Trophoblast cell (in vitro differentiated cells and primary cell): ENCODE measurements at regions not wholly inside any gene's neighbourhood (a gene's known extent, or its start where the extent isn't known, plus 50 kb on each side); places are given as distances from the start of the nearest gene placed in this dataset.
"Not testable (repeated sequence)": the region's sequence is repeated elsewhere in the genome, so short reads cannot be mapped to it uniquely, and the experiment has no call there.

Experiments used
- DNase-seq, 2 donors: peaks; one replicate each; pipeline ENCODE4 v3.0.0-alpha.2; 2016
- H2AFZ ChIP-seq: 2 replicates; pipeline ENCODE4 v1.6.1; 2013; ENCODE audit warnings: low read length, moderate library complexity, mild to moderate bottlenecking; ENCODE audit not compliant: insufficient read depth, poor library complexity
- H2AK5ac ChIP-seq: 2 replicates; pipeline ENCODE4 v1.6.1; 2013; ENCODE audit warnings: mild to moderate bottlenecking, low read length
- H2BK120ac ChIP-seq: 2 replicates; pipeline ENCODE4 v1.6.1; 2013; ENCODE audit warnings: low read length, mild to moderate bottlenecking, moderate library complexity; ENCODE audit not compliant: insufficient read depth, poor library complexity
- H2BK12ac ChIP-seq: 2 replicates; pipeline ENCODE4 v1.6.1; 2013; ENCODE audit warnings: mild to moderate bottlenecking, low read length, moderate library complexity
- H2BK5ac ChIP-seq: 2 replicates; pipeline ENCODE4 v1.6.1; 2013; ENCODE audit warnings: low read length, low read depth, moderate library complexity, mild to moderate bottlenecking; ENCODE audit not compliant: poor library complexity
- H3K14ac ChIP-seq: 2 replicates; pipeline ENCODE4 v1.6.1; 2013; ENCODE audit warnings: mild to moderate bottlenecking, low read length
- H3K18ac ChIP-seq: 2 replicates; pipeline ENCODE4 v1.6.1; 2013; ENCODE audit warnings: mild to moderate bottlenecking, low read length
- H3K23ac ChIP-seq: 2 replicates; pipeline ENCODE4 v1.6.1; 2013; ENCODE audit warnings: low read length
- H3K27ac ChIP-seq: 2 replicates; pipeline ENCODE4 v1.5.1; 2013; ENCODE audit warnings: low read depth, mild to moderate bottlenecking, inconsistent platforms, low read length, moderate library complexity
- H3K27me3 ChIP-seq: 2 replicates; pipeline ENCODE4 v1.6.1; 2013; ENCODE audit warnings: inconsistent platforms, mild to moderate bottlenecking, low read length, moderate library complexity; ENCODE audit not compliant: insufficient read depth
- H3K36me3 ChIP-seq, 2 experiments: 1 replicate in 1 of 2; 2 replicates in 1 of 2; pipeline ENCODE4 v1.6.1; 2013; ENCODE audit warnings: low read length in 2 of 2, mild to moderate bottlenecking in 2 of 2, moderate library complexity in 1 of 2; ENCODE audit not compliant: insufficient read depth in 2 of 2, control insufficient read depth in 1 of 2
- H3K4ac ChIP-seq: 2 replicates; pipeline ENCODE4 v1.6.1; 2013; ENCODE audit warnings: low read depth, mild to moderate bottlenecking, low read length, moderate library complexity
- H3K4me1 ChIP-seq, 2 experiments: 1 replicate in 1 of 2; 2 replicates in 1 of 2; pipeline ENCODE4 v1.6.1; 2013; ENCODE audit warnings: low read length in 2 of 2, mild to moderate bottlenecking in 2 of 2, moderate library complexity in 1 of 2; ENCODE audit not compliant: insufficient read depth in 2 of 2, control insufficient read depth in 1 of 2
- H3K4me2 ChIP-seq: 2 replicates; pipeline ENCODE4 v1.6.1; 2013; ENCODE audit warnings: inconsistent platforms, mild to moderate bottlenecking, low read length, moderate library complexity
- H3K4me3 ChIP-seq: 2 replicates; pipeline ENCODE4 v1.5.1; 2013; ENCODE audit warnings: mild to moderate bottlenecking, low read depth, low read length, inconsistent platforms
- H3K79me1 ChIP-seq: one replicate; pipeline ENCODE4 v1.6.1; 2013; ENCODE audit warnings: low read length
- H3K79me2 ChIP-seq: 2 replicates; pipeline ENCODE4 v1.6.1; 2013; ENCODE audit warnings: low read length, mild to moderate bottlenecking; ENCODE audit not compliant: control insufficient read depth, insufficient read depth, poor library complexity
- H3K9ac ChIP-seq: 2 replicates; pipeline ENCODE4 v1.6.1; 2013; ENCODE audit warnings: mild to moderate bottlenecking, low read length
- H3K9me3 ChIP-seq: 2 replicates; pipeline ENCODE4 v1.6.1; 2013; ENCODE audit warnings: low read depth, mild to moderate bottlenecking, control low read depth, inconsistent platforms, low read length; ENCODE audit not compliant: insufficient read depth
- H4K12ac ChIP-seq: 2 replicates; pipeline ENCODE4 v1.6.1; 2013; ENCODE audit warnings: low read depth, mild to moderate bottlenecking, low read length, moderate library complexity
- H4K8ac ChIP-seq: 2 replicates; pipeline ENCODE4 v1.6.1; 2013; ENCODE audit warnings: low read depth, mild to moderate bottlenecking, low read length, moderate library complexity
- H4K91ac ChIP-seq: one replicate; pipeline ENCODE4 v1.6.1; 2013; ENCODE audit warnings: low read depth, mild to moderate bottlenecking, low read length, moderate library complexity
- WGBS: extraction: QIAGEN DNeasy Blood & Tissue Kit; methylation state at CpG from one replicate; pipeline ENCODE4 v1.1.7; 2013; ENCODE audit warnings: missing lambda C conversion rate; ENCODE audit not compliant: insufficient read length, insufficient coverage; ENCODE audit errors: extremely low coverage; 5-methylcytosine and 5-hydroxymethylcytosine counted together

GRCh38 chr19:57031106-57031505 is 88.7 kb upstream of the USP29 start:
- no peak for DNase-seq
- H2BK120ac ChIP-seq: no peak overlapping the region
- H4K12ac ChIP-seq: no peak overlapping the region
- no peak overlapping the region for H3K9ac ChIP-seq
- no peak overlapping the region for H3K4ac ChIP-seq
- H3K14ac ChIP-seq: no peak overlapping the region
- no peak overlapping the region for H3K23ac ChIP-seq
- H2AFZ ChIP-seq: no peak overlapping the region
- H3K4me1 ChIP-seq: no peaks in the 10 kb centered on the region
- no peak overlapping the region for H2BK12ac ChIP-seq
- H3K4me2 ChIP-seq: no peak overlapping the region
- no peak overlapping the region for H2BK5ac ChIP-seq
- no peaks in the 10 kb centered on the region for H3K79me1 ChIP-seq
- H3K9me3 ChIP-seq: peaks cover 13% of the 10 kb centered on the region
- H3K27me3 ChIP-seq: no peaks in the 10 kb centered on the region
- no peak overlapping the region for H4K91ac ChIP-seq
- H2AK5ac ChIP-seq: no peak overlapping the region
- H3K18ac ChIP-seq: no peak overlapping the region
- no peak overlapping the region for H3K4me3 ChIP-seq
- no peaks in the 10 kb centered on the region for H3K79me2 ChIP-seq
- no peak overlapping the region for H3K27ac ChIP-seq
- WGBS: no CpG with 5 or more reads among the region's 12 CpGs
- H4K8ac ChIP-seq: no peak overlapping the region
- no peaks in the 10 kb centered on the region for H3K36me3 ChIP-seq

GRCh38 chr19:57033576-57033975 is 86.2 kb upstream of the USP29 start:
- Histone ChIP-seq H3K18ac (no peak overlapping the region), H3K4me1 (no peaks in the 10 kb centered on the region), H3K4me3 (no peak overlapping the region), H2BK12ac (no peak overlapping the region), H4K8ac (no peak overlapping the region), H3K14ac (no peak overlapping the region), H3K4ac (no peak overlapping the region), H3K27me3 (no peaks in the 10 kb centered on the region), H3K4me2 (no peak overlapping the region), H3K9me3 (peaks cover 17% of the 10 kb centered on the region), H2AK5ac (no peak overlapping the region), H3K79me1 (no peaks in the 10 kb centered on the region), H4K91ac (no peak overlapping the region), H2BK120ac (no peak overlapping the region), H3K36me3 (no peaks in the 10 kb centered on the region), H3K79me2 (no peaks in the 10 kb centered on the region), H2BK5ac (no peak overlapping the region), H2AFZ (no peak overlapping the region), H3K23ac (no peak overlapping the region), H3K27ac (no peak overlapping the region), H3K9ac (no peak overlapping the region), H4K12ac (no peak overlapping the region)
- WGBS: no CpG with 5 or more reads among the region's 8 CpGs
- DNase-seq: no peak

GRCh38 chr19:57034544-57034943 is 85.2 kb upstream of the USP29 start:
- Histone ChIP-seq H2AFZ (no peak overlapping the region), H2BK5ac (no peak overlapping the region), H3K9me3 (peaks cover 17% of the 10 kb centered on the region), H2BK12ac (no peak overlapping the region), H3K36me3 (no peaks in the 10 kb centered on the region), H3K79me2 (no peaks in the 10 kb centered on the region), H3K14ac (no peak overlapping the region), H4K8ac (no peak overlapping the region), H3K18ac (no peak overlapping the region), H2AK5ac (no peak overlapping the region), H3K4me2 (no peak overlapping the region), H3K4ac (no peak overlapping the region), H4K91ac (no peak overlapping the region), H3K79me1 (no peaks in the 10 kb centered on the region), H3K23ac (no peak overlapping the region), H4K12ac (no peak overlapping the region), H3K4me1 (no peaks in the 10 kb centered on the region), H3K4me3 (no peak overlapping the region), H2BK120ac (no peak overlapping the region), H3K27ac (no peak overlapping the region), H3K27me3 (no peaks in the 10 kb centered on the region), H3K9ac (no peak overlapping the region)
- no CpG with 5 or more reads among the region's 11 CpGs for WGBS
- no peak for DNase-seq

- not testable (repeated sequence) for H3K18ac ChIP-seq, H4K8ac ChIP-seq, H3K23ac ChIP-seq, H3K27me3 ChIP-seq, H2BK5ac ChIP-seq, H2BK12ac ChIP-seq, H4K91ac ChIP-seq, H2AK5ac ChIP-seq, H3K4me1 ChIP-seq, H3K79me1 ChIP-seq, DNase-seq, H3K4me3 ChIP-seq, H3K9ac ChIP-seq, H3K36me3 ChIP-seq, H3K27ac ChIP-seq, H2BK120ac ChIP-seq, H3K4me2 ChIP-seq, H4K12ac ChIP-seq, H3K14ac ChIP-seq, H3K4ac ChIP-seq, H2AFZ ChIP-seq, H3K79me2 ChIP-seq
- WGBS: no CpG with 5 or more reads among the region's 4 CpGs
- peaks cover 18% of the 10 kb centered on the region for H3K9me3 ChIP-seq
Observed at GRCh38 chr19:57035740-57036139, 84.0 kb upstream of the USP29 start.
